ENCODE measurements at regions not wholly inside any gene's neighbourhood (a gene's known extent, or its start where the extent isn't known, plus 50 kb on each side); places are given as distances from the start of the nearest gene placed in this dataset.

- no peak for TF ChIP-seq CTCF (IDR thresholded peaks at IDR 0.05)
- TF ChIP-seq EP300 (IDR thresholded peaks at IDR 0.05): no peak
- no peak for TF ChIP-seq POLR2A (IDR thresholded peaks at IDR 0.05; ENCODE audit: low read depth)
- TF ChIP-seq POLR2AphosphoS5 (IDR thresholded peaks at IDR 0.05): no peak
Observed at GRCh38 chr6:94289131-94289530, 869.8 kb upstream of the EPHA7 start.
